GM06990 (cell line): ENCODE measurements at regions not wholly inside any gene's neighbourhood (a gene's known extent, or its start where the extent isn't known, plus 50 kb on each side); places are given as distances from the start of the nearest gene placed in this dataset.

Source experiments
- DNase-seq: peaks from one replicate; pipeline ENCODE4 v3.0.0-alpha.2; 2011; ENCODE audit not compliant: insufficient read length; ENCODE audit errors: extremely low read depth
- H3K27me3 ChIP-seq: replicated peaks from 2 replicates; pipeline ENCODE4 v1.6.0; 2011; ENCODE audit warnings: low read length; ENCODE audit not compliant: control insufficient read depth, insufficient read depth
- H3K36me3 ChIP-seq: 2 replicates; pipeline ENCODE4 v1.5.1; 2011; ENCODE audit warnings: low read length; ENCODE audit not compliant: control insufficient read depth, insufficient read depth
- H3K4me3 ChIP-seq: replicated peaks from 2 replicates; pipeline ENCODE4 v1.5.1; 2011; ENCODE audit warnings: low read depth, mild to moderate bottlenecking, control low read depth, low read length
- TF ChIP-seq, protein P1 (sequence below): IDR thresholded peaks from 2 replicates; pipeline ENCODE4 v1.5.1; 2011; ENCODE audit warnings: low read length, control low read depth, mild to moderate bottlenecking, inconsistent platforms; ENCODE audit not compliant: insufficient read depth, poor library complexity, severe bottlenecking

DNA sequence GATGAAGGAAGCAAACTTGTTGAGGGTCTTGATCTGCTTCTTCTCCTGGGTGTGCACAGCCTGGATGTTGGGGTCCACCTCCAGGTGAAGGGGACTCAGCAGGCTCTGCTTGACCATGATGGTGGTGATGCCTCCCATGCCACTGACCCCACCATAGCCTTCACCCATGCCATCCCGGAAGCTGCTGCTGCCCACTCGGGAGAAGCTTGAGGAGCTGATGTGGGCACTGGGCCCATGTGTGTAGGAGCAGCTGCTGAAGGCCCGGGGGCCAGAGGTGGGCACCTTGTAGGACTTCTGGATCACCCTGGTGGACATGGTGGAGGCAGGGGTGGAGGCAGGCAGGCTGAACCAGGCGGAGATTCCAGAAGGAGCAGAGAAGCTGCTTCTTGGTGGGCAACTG lies 432.7 kb upstream of the DIPK2B start:
- H3K27me3 ChIP-seq: no peaks in the 10 kb centered on the region
- DNase-seq: no peak
- H3K4me3 ChIP-seq: no peak overlapping the region
- TF ChIP-seq, protein P1, sequence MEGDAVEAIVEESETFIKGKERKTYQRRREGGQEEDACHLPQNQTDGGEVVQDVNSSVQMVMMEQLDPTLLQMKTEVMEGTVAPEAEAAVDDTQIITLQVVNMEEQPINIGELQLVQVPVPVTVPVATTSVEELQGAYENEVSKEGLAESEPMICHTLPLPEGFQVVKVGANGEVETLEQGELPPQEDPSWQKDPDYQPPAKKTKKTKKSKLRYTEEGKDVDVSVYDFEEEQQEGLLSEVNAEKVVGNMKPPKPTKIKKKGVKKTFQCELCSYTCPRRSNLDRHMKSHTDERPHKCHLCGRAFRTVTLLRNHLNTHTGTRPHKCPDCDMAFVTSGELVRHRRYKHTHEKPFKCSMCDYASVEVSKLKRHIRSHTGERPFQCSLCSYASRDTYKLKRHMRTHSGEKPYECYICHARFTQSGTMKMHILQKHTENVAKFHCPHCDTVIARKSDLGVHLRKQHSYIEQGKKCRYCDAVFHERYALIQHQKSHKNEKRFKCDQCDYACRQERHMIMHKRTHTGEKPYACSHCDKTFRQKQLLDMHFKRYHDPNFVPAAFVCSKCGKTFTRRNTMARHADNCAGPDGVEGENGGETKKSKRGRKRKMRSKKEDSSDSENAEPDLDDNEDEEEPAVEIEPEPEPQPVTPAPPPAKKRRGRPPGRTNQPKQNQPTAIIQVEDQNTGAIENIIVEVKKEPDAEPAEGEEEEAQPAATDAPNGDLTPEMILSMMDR: no peak
- H3K36me3 ChIP-seq: no peaks in the 10 kb centered on the region

DNA sequence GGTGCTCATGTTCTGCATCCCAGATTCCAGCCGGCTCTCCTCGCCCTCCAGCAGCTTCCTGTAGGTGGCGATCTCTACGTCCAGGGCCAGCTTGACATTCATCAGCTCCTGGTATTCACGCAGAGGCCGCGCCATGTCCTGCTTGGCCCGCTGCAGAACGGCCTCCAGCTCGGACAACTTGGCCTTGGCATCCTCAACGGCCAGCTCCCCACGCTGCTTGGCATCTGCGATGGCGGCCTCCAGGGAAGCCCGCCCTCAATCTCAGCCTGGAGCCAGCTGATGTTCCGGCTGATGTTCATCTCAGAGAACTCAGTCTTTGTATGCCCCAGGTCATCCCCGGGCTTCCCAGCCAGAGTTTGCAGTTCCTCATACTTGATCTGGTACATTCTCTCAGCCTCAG lies 431.8 kb upstream of the DIPK2B start:
- TF ChIP-seq, protein P1: peak; percentile 8
- no peaks in the 10 kb centered on the region for H3K27me3 ChIP-seq
- no peak for DNase-seq
- no peak overlapping the region for H3K4me3 ChIP-seq
- no peaks in the 10 kb centered on the region for H3K36me3 ChIP-seq

DNA sequence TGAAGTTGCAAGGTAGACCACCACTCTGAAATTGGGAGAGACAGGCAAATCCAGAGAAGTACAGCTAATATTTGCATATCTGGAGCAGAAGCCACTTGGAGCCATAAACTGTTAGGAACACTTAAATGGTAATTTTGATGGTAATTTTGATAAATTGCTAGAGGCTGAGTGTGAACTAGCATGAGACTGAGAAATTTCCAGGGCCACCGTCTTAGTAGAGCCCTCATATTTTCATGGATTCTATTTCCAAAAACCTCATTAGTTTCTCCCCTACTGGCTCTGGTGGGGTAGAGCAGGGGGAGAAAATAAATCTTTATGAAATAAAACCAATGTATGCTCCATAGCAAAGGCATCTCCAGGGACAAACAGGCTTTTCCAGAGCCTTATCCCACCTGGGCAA lies 429.4 kb upstream of the DIPK2B start:
- H3K4me3 ChIP-seq: no peak overlapping the region
- H3K27me3 ChIP-seq: no peaks in the 10 kb centered on the region
- DNase-seq: no peak
- H3K36me3 ChIP-seq: no peaks in the 10 kb centered on the region
- TF ChIP-seq, protein P1: no peak

DNA sequence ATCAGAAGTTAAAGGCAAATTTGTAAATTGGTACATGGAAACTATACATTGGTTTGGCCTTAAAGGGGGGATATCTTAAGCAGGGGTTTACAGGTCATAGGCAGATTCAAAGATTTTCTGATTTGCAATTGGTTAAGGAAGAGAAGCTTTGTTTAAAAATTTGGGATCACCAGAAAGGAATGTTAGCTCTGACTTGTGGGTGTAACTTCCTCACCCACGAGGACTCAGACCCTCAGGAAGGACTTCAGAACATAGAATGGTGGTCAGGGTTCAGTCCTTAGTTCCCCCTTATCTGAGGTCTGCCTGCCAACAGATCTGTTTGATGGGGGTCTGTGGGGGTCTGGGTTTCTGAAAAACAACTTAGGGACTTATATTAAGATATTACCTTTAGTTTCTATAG lies 427.4 kb upstream of the DIPK2B start:
- no peak for DNase-seq
- H3K27me3 ChIP-seq: no peaks in the 10 kb centered on the region
- no peaks in the 10 kb centered on the region for H3K36me3 ChIP-seq
- TF ChIP-seq, protein P1: no peak
- no peak overlapping the region for H3K4me3 ChIP-seq

DNA sequence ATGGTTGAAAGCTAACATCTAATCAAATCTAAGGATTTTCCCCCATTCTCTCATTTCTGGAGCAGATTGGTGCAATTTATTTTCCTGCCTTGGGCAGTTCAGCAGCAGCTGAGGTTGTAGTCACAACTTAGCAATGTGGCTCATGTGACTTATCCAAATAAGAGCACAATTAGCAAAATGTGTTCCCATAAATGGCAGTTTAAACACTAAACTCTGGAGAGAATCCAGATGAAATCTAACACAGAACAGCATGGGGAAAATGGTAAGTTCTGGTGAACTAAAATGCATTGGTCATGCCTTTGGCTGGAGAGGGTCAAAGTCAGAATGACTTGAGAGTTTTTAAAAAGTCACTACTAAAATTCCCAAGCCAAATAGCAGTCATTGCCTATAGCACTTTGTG lies 422.6 kb upstream of the DIPK2B start:
- DNase-seq: no peak
- no peaks in the 10 kb centered on the region for H3K27me3 ChIP-seq
- H3K4me3 ChIP-seq: no peak overlapping the region
- TF ChIP-seq, protein P1: no peak
- H3K36me3 ChIP-seq: no peaks in the 10 kb centered on the region

DNA sequence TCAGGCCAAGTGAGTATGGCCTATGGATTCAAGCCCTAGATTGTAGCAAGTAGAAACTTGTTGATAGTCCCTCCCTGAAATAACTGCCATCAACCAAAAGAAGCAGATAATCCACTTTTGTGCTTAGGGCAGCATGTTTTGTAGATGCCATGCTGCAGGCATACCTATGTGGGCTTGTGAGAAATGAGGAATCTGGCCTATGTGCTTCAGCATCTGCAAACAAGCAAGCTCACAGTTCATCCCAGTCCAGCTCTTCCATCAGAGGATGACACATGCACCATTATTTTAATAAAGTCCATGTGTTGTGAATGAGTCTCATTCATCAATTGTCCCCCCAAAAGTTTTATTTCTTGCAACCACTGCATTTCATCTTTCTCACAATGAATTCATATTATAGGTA lies 421.9 kb upstream of the DIPK2B start:
- no peak overlapping the region for H3K4me3 ChIP-seq
- H3K27me3 ChIP-seq: no peaks in the 10 kb centered on the region
- no peak for DNase-seq
- TF ChIP-seq, protein P1: no peak
- H3K36me3 ChIP-seq: no peaks in the 10 kb centered on the region
